ENCODE measurements at regions not wholly inside any gene's neighbourhood (a gene's known extent, or its start where the extent isn't known, plus 50 kb on each side); places are given as distances from the start of the nearest gene placed in this dataset.
A peak's percentile ranks its signal among the peaks of the same experiment; 100 is the strongest.

DNA sequence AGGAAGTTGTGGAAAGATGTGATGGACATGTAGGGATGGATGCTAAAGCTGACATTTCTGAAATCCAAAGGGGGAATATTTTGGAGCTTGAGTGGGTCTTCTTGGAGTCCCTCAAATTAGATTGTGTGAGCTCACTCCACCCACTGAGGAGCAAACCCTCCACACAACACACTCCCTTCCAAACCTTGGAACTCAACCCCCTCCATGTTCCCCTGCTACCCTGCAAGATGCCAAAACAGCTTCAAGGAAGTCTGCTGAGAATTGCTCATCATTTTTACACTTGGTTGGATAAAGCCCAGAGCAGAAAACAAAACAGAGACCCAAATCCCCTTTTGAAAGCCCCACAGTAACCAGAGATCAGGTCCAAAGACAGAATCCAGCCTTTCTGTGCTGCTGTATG lies 103.3 kb upstream of the ERCC4 start:
- TF ChIP-seq, protein P1, sequence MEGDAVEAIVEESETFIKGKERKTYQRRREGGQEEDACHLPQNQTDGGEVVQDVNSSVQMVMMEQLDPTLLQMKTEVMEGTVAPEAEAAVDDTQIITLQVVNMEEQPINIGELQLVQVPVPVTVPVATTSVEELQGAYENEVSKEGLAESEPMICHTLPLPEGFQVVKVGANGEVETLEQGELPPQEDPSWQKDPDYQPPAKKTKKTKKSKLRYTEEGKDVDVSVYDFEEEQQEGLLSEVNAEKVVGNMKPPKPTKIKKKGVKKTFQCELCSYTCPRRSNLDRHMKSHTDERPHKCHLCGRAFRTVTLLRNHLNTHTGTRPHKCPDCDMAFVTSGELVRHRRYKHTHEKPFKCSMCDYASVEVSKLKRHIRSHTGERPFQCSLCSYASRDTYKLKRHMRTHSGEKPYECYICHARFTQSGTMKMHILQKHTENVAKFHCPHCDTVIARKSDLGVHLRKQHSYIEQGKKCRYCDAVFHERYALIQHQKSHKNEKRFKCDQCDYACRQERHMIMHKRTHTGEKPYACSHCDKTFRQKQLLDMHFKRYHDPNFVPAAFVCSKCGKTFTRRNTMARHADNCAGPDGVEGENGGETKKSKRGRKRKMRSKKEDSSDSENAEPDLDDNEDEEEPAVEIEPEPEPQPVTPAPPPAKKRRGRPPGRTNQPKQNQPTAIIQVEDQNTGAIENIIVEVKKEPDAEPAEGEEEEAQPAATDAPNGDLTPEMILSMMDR (IDR thresholded peaks at IDR 0.05; ENCODE audit: insufficient read depth, low read length, severe bottlenecking), result no peak
- FAIRE-seq (no peak), DNase-seq (ENCODE audit: low read depth) (no peak)
- no peaks in the 10 kb centered on the region for H3K27me3 ChIP-seq (ENCODE audit: control insufficient read depth, insufficient read depth, low read length)
- no peaks in the 10 kb centered on the region for H3K36me3 ChIP-seq (ENCODE audit: control insufficient read depth, insufficient read depth, low read length)
- no peak overlapping the region for H3K4me3 ChIP-seq (ENCODE audit: low read depth, low read length)

DNA sequence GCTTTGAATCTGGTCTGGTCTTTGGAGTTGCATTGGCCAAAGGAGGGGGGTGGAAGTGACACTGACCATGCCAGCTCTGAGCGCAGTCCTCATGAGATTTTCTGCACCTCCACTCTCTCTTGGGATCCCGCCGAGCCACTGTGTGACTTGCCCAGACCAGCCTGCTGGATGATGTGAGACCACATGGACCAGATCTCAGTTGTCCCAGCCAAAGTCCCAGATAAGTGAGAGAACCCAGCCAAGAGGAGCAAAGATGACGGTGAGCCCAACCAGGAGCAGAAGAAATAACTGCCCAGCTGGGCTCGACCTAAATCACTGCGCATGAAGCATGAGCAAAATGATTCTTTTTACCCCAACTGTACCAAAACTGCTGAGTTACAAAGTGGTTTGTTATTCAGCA lies 96.5 kb upstream of the ERCC4 start:
- no peaks in the 10 kb centered on the region for H3K27me3 ChIP-seq (ENCODE audit: control insufficient read depth, insufficient read depth, low read length)
- H3K36me3 ChIP-seq (ENCODE audit: control insufficient read depth, insufficient read depth, low read length), result no peaks in the 10 kb centered on the region
- FAIRE-seq (no peak), DNase-seq (ENCODE audit: low read depth) (no peak)
- H3K4me3 ChIP-seq (ENCODE audit: low read depth, low read length), result no peak overlapping the region
- TF ChIP-seq, protein P1 (IDR thresholded peaks at IDR 0.05; ENCODE audit: insufficient read depth, low read length, severe bottlenecking), result no peak

DNA sequence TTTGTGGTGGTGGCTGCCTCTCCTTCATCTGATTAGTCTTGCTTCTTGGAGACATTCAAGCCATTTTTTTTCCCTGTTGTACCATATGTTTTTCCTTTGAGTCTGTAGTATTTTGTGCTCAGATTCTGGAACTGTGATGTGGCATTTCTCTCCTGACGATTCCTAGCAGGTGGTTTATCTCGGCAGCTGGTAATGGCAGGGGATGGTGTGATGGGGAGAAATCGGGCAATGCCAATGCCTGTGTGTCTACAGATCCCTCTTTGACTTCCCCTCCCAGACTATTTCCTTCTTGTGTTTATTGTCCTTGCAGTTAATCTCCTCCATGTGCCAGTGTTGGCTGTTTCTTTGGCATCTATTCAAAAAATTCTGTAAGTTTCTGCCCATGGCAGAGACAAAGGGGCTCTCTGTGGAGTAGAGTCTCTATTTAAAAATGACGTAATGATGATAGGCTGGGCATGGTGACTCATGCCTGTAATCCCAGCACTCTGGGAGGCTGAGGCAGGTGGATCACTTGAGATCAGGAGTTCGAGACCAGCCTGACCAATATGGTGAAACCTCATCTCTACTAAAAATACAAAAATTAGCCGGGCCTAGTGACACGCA lies 90.2 kb upstream of the ERCC4 start:
- FAIRE-seq (no peak), DNase-seq (ENCODE audit: low read depth) (no peak)
- Histone ChIP-seq H3K4me3 (ENCODE audit: low read depth, low read length) (no peak overlapping the region), H3K36me3 (ENCODE audit: control insufficient read depth, insufficient read depth, low read length) (no peaks in the 10 kb centered on the region), H3K27me3 (ENCODE audit: control insufficient read depth, insufficient read depth, low read length) (no peaks in the 10 kb centered on the region)
- TF ChIP-seq, protein P1 (IDR thresholded peaks at IDR 0.05; ENCODE audit: insufficient read depth, low read length, severe bottlenecking), result no peak

DNA sequence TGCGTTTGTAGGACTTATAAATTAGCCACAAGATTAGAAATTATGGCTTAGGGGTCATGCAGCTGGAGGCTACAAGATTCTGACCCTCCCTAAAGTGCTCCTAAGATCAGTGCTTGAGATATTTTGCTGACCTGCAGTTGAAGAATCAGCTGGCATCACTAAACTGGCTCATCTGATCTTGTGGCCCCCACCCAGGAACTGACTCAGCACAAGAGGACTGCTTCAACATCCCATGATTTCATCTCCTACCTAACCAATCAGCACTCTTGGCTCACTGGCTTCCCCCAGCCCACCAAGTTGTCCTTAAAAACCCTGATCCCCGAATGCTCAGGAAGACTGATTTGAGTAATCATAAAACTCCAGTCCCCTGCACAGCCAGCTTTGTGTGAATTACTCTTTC lies 86.4 kb upstream of the ERCC4 start:
- TF ChIP-seq, protein P1 (IDR thresholded peaks at IDR 0.05; ENCODE audit: insufficient read depth, low read length, severe bottlenecking), result no peak
- FAIRE-seq (peak; percentile 81), DNase-seq (ENCODE audit: low read depth) (no peak)
- Histone ChIP-seq H3K27me3 (ENCODE audit: control insufficient read depth, insufficient read depth, low read length) (no peaks in the 10 kb centered on the region), H3K36me3 (ENCODE audit: control insufficient read depth, insufficient read depth, low read length) (no peaks in the 10 kb centered on the region), H3K4me3 (ENCODE audit: low read depth, low read length) (no peak overlapping the region)

DNA sequence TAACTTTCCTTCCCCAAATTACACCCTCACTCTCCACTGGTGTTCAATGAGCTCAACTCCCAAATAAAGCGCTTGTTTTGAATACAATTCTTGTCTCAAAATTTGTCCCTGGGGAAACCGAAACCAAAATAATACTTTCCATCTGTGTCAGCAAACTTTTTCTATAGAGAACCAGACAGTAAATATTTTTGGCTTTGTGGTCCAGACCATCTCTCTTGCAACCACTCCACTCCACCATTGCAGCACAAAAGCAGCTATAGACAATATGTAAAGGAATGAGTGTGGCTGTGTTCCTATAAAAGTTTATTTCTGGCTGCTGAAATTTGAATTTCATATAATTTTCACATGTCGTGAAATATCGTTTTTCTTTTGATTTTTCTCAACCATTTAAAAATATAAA lies 84.6 kb upstream of the ERCC4 start:
- H3K36me3 ChIP-seq (ENCODE audit: control insufficient read depth, insufficient read depth, low read length), result no peaks in the 10 kb centered on the region
- no peak overlapping the region for H3K4me3 ChIP-seq (ENCODE audit: low read depth, low read length)
- TF ChIP-seq, protein P1 (IDR thresholded peaks at IDR 0.05; ENCODE audit: insufficient read depth, low read length, severe bottlenecking), result no peak
- no peak for DNase-seq (ENCODE audit: low read depth)
- FAIRE-seq, result no peak
- no peaks in the 10 kb centered on the region for H3K27me3 ChIP-seq (ENCODE audit: control insufficient read depth, insufficient read depth, low read length)

Measured in bronchial epithelial cell (primary cell).